ENCODE measurements at regions not wholly inside any gene's neighbourhood (a gene's known extent, or its start where the extent isn't known, plus 50 kb on each side); places are given as distances from the start of the nearest gene placed in this dataset.
"Not testable (repeated sequence)": the region's sequence is repeated elsewhere in the genome, so short reads cannot be mapped to it uniquely, and the experiment has no call there.

DNA sequence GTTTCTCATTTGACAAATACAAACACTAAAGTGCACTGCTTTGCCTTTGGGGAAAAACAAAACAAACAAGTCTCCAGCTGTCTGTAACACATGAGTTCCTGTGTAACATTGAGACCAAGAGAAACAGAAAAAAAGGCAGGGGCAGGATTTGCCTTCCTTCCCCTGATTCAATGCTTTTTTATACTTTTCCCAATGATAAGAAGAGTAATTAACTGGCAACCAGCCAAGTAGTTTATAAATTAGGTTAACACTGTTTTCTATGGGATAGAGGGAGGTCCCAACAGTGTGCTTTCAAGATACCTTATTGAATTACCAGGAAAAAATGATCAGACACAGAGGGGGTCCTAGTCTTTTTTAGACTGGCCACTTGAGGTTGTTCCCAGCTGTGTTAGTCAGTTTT lies 346.8 kb downstream of the TRIM36 start:
- no peak for DNase-seq (ENCODE audit: low read depth in 2 of 2)

GRCh38 chr5:114822436-114822835 lies 347.3 kb downstream of the TRIM36 start:
- DNase-seq (ENCODE audit: low read depth in 2 of 2): no peak

DNA sequence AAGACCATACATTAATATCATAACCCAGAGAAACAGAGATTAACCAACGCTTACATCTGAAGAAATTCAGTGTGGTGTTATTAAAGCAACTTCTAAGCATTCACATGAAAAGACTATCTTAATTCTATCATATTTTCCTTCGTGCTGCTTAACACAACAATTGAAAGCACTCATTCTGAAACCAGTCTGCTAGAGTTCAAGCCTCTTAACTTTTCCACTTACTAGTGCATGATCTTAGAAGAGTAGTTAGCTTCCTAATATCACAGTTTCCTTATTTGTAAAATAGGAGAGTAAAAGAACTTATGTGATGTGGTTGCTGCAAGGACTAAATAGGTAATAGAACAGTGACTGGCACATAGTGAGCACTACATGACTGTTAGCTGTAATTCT lies 379.3 kb downstream of the TRIM36 start:
- DNase-seq (ENCODE audit: low read depth in 2 of 2): no peak

DNA sequence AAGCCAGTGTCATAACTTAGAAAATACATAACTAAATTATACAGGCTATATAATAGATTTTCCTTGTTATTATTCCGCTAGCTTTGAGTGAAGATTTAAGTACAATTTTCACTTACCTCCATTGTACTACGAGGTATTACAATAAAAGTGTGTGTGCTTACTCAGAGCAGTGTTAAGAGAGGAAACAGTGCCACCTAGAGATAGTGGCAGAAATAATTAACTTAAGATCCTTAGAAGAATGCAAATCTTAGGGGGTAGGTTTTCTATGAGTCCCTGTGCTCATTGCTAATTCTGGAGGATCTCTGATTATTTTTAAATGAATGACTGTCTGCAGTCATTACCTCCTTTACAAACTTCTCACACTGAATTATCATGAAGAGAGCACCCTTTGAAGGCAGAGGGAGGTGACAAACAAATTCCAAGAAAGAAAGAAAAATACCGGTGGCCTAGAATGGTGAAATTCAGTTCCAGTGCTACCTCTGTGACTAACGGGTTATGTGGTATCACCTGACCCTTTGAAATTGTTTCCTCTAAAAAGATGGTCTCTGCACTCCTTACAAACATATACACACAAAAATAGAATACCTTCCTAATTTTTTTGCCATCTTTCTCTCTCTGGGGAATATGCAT lies 379.8 kb downstream of the TRIM36 start:
- no peak for DNase-seq (ENCODE audit: low read depth in 2 of 2)

DNA sequence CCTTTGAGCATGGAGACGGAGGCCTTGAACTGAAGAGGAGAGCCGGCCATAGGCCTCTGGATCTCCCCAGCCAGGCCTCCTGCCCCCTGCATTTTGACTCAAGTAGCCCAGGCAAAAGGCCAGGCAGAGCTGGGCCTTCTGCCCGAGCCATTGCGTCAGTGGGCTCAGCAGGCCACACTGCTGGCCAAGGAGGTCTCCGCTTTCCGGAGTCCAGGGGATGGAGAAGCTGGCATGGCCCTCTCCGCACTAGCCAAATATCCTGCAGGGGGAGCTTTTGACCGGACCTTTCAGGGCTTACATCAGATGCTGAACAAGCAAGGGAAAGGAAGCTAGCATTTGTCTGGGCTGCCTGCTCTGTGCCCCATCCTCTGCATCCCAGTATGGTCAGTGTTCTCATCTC lies 386.8 kb downstream of the TRIM36 start:
- no peak for DNase-seq (ENCODE audit: low read depth in 2 of 2)

GRCh38 chr5:114782177-114782576 lies 387.5 kb downstream of the TRIM36 start:
- DNase-seq (ENCODE audit: low read depth in 2 of 2): no peak

GRCh38 chr5:114780290-114780689 lies 389.4 kb downstream of the TRIM36 start:
- DNase-seq (ENCODE audit: low read depth in 2 of 2): no peak

DNA sequence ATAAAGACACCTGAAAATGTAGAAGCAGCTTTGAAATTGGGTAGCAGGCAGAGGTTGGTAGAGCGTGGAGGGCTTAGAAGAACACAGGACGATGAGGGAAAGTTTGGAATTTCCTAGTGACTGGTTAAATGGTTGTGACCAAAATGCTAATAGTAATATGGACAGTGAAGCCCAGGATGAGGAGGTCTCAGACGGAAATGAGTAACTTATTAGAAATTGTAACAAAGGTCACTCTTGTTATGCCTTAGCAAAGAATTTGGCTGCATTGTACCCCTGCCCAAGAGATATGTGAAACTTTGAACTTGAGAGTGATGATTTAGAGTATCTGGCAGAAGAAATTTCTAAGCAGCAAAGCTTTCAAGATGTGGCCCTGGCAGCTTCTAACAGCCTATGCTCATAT lies 382.5 kb downstream of the KCNN2 start:
- DNase-seq (ENCODE audit: low read depth in 2 of 2): no peak

GRCh38 chr5:114734238-114734637 lies 372.4 kb downstream of the KCNN2 start:
- no peak for DNase-seq (ENCODE audit: low read depth in 2 of 2)

- DNase-seq (ENCODE audit: low read depth in 2 of 2): no peak
These were observed 368.1 kb downstream of the KCNN2 start for GRCh38 chr5:114729986-114730385.

- DNase-seq (ENCODE audit: low read depth in 2 of 2): no peak
These were observed 365.5 kb downstream of the KCNN2 start for GRCh38 chr5:114727358-114727757.

DNA sequence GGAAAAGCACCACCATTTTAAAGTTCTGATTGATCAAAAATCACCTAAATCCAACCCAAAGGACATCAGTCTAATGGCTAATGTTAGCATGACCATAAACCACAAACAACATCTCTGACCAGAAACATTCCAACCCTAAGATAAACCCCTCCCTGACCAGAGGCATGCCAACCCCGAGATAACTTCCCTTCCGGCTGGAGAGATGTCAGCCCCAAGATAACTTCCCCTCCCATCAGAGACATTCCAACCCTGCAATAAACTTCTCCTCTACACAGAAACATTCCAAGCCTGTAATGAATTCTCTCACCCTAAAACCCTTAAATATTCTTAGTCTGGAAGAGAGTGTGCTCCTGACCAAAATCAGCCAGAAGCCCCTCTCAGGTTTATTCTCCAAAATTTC lies 364.3 kb downstream of the KCNN2 start:
- no peak for DNase-seq (ENCODE audit: low read depth in 2 of 2)

GRCh38 chr5:114719268-114719667 lies 357.4 kb downstream of the KCNN2 start:
- no peak for DNase-seq (ENCODE audit: low read depth in 2 of 2)

DNA sequence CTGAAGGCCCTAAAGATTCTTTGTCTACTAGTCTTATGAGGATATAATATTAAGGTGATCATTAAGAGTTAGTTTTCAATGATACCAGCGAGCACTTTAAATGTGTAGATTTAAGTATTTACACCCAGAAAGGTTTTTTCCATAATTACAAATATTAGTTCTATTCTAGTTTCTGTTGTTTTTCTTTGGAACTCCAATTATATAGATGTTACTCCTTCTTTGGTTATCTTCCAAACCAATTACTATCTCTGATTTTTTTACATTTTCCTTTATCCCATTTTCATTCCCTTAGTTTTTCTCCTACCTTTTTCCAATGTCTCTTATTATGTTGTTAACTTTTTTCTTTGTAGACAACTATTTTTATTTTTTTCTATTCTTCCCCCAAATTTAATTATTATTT lies 355.1 kb downstream of the KCNN2 start:
- no peak for DNase-seq (ENCODE audit: low read depth in 2 of 2)

GRCh38 chr5:114704225-114704893 lies 342.5 kb downstream of the KCNN2 start:
- DNase-seq (ENCODE audit: low read depth in 2 of 2): not testable (repeated sequence)

- no peak for DNase-seq (ENCODE audit: low read depth in 2 of 2)
These were observed 340.9 kb downstream of the KCNN2 start for GRCh38 chr5:114702731-114703130.

GRCh38 chr5:114702136-114702535 lies 340.3 kb downstream of the KCNN2 start:
- no peak for DNase-seq (ENCODE audit: low read depth in 2 of 2)

- DNase-seq (ENCODE audit: low read depth in 2 of 2): no peak
These were observed 339.0 kb downstream of the KCNN2 start for GRCh38 chr5:114700823-114701222.

DNA sequence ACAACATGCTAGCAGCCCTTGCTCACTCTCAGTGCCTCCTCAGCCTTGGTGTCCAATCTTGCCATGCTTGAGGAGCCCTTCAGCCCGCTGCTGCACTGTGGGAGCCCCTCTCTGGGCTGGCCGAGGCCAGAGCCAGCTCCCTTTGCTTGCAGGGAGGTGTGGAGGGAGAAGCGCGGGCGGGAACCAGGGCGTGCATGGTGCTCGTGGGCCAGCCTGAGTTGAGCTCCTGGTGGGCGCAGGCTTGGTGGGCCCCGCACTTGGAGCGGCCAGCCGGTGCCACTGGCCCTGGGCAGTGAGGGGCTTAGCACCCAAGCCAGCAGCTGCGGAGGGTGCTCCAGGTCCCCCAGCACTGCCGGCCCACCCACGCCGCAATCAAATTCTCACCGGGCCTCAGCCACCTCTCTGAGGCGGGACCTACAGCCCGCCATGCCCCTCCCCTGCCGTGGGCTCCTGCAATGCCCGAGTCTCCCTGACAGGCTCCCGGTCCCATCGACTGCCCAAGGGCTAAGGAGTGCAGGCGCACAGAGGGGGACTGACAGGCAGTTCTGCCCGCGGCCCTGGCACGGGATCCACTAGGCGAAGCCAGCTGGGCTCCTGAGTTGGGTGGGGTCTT lies 333.5 kb downstream of the KCNN2 start:
- no peak for DNase-seq (ENCODE audit: low read depth in 2 of 2)

- DNase-seq (ENCODE audit: low read depth in 2 of 2): no peak
These were observed 324.5 kb downstream of the KCNN2 start for GRCh38 chr5:114686356-114686755.

- DNase-seq (ENCODE audit: low read depth in 2 of 2): no peak
These were observed 316.9 kb downstream of the KCNN2 start for GRCh38 chr5:114678778-114679177.

DNA sequence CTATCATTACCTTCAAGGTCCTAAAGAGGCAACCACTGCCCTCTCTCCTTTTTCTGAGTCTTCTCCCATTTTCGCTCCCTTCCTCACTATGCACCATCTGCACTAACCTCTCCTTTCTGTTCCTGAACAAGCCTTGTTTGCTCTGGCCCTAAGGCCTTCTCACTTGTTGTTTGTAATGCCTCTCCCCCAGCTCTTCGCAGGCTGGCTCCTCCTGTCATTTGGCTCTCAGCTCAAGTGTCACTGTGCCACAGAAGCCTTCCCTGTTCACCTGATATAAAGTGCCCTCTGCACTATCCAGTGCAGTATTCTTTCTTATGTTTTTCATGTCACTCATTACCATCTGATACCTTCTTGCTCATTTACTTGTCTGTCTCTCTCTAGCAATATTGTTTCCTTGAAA lies 303.7 kb downstream of the KCNN2 start:
- DNase-seq (ENCODE audit: low read depth in 2 of 2): no peak

DNA sequence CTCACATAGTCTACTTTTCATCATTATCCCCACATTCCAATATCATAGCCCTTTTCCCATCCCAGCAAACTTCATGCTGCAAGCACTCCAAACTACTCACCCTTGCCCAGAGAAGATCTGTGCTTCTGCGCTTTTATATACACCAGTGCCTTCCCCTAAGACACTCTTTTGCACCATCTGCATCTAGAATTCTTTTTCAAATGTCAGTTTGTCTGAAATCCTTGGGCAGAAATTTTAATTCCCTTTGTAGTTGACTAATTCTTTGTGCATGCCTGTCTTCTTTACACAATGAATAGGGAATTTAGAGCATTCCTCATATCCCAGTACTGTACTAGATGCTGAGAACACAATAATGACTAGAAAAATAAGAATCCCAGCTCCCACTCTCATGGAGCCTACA lies 298.9 kb downstream of the KCNN2 start:
- no peak for DNase-seq (ENCODE audit: low read depth in 2 of 2)
